SKM-1 (cell line): ENCODE measurements at regions not wholly inside any gene's neighbourhood (a gene's known extent, or its start where the extent isn't known, plus 50 kb on each side); places are given as distances from the start of the nearest gene placed in this dataset.
"Not testable (repeated sequence)": the region's sequence is repeated elsewhere in the genome, so short reads cannot be mapped to it uniquely, and the experiment has no call there.

Experiments used
- DNase-seq: peaks from one replicate; lab custom pipeline; 2025; ENCODE audit not compliant: unreplicated experiment; lab: John Stamatoyannopoulos, UW

DNA sequence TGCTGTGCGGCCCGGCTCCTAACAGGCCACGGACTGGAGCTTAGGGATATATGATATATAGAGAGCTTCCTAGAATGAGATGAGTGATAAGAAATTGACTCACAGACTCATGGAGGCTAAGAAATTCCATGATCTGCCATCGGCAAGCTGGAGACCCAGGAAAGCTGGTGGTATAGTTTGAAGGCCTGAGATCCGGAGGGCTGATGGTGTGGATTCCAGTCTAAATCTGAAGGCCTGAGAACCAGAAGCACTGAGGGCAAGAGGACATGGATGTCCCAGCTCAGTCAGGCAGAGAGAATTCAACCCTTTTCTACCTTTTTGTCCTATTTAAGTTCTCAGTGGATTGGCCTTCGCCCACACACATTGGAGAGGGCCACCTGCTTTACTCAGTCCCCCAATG, 564.8 kb downstream of the TBC1D22A start:
- no peak for DNase-seq

DNA sequence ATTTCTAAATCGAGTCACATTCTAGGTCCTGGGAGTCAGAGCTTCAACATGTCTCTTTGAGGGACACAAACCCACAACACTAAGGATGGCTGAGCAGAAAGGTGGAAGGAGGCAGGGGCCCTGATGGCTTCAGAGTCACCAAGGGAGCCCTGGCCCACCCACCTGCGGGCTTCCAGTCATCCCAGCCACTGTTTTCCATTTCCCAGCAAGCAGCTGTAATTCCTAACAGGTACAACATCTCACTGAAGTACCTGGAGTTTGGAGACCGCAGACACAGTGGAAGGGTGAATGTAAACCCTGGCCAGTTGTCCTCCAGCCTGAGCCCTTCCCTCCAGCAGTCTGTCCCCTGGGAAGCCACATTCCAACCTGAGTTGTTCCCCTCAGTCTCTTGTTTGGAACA, 562.8 kb downstream of the TBC1D22A start:
- no peak for DNase-seq

DNA sequence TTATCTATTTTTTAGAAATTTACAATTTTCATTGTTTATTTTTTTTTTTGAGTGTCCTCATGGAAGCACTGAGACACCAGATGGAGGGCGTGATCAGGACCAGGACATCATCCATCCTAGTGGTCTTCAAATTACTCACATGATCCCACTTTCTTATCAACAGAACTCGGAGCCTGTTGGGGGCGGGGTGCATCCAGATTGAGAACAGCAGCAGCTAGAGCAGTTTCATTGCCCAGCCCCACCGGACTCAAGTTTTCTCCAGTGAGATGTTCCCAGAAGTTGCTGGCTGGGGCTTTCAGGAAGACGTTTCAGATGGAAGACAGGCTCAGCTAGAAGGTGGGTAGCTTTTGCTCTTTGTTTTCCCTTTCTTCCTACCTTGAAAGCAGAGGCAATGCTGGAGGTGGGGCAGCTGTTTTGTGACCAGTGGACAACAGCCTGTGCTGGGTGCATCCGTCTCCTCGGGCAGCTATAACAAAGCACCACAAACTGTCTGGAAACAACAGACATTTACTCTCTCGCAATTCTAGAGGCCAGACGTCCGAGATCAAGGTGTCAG, 562.1 kb downstream of the TBC1D22A start:
- no peak for DNase-seq

DNA sequence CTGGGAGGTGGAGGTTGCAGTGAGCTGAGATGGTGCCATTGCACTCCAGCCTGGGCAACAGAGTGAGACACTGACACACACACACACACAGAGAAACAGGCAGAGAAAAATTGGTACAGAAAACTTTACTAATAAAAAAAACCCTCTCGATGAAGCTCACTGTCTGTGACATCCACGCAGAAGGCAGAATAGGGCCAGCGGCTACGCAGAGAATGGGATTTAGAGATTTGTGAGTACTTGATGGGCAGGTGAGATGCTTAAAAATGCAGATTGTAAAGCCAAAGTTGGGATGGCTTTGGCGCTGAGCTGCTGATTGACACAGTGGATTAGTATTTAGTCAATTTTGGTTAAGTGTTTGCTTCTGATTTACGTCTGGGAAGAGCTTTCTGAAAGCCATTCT, 561.1 kb downstream of the TBC1D22A start:
- no peak for DNase-seq

DNA sequence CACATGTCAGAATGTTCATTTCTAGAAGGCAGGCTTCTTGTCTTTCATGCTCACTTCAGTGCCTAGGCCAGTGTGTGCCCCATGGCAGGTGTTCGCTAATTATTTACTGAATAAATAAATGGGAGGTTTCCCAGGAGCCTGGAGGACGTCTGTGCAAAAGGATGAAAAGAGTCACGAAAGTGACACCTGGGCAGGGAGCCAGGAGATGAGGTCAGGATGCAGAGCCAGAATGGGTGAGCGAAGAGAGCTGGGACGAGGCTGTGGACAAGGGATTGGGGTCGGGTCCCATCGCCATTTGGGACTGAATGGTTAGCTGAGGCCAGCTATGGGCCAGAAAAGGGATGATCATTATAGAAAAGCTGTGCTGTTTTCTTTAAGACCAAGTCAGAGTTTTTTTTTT, 560.4 kb downstream of the TBC1D22A start:
- DNase-seq, result no peak

DNA sequence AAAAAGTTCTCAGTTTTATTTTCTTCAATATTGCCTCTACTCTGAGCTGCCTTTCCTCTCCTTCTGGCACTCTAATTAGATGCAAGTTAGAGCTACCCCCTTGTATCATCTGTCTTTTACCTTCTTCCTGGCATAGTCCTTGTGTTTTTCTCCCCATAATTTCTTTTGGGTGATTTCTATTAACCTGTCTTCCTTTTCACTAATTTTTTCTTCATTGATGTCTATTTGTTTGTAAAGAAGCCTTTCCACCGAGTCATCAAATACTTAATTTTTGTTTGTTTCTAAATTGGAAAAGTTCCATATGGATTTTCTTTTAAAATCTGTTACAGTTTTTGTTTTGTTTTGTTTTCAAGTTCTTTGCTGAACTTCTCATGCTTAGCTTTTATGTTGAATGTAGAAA, 558.1 kb downstream of the TBC1D22A start:
- no peak for DNase-seq

DNA sequence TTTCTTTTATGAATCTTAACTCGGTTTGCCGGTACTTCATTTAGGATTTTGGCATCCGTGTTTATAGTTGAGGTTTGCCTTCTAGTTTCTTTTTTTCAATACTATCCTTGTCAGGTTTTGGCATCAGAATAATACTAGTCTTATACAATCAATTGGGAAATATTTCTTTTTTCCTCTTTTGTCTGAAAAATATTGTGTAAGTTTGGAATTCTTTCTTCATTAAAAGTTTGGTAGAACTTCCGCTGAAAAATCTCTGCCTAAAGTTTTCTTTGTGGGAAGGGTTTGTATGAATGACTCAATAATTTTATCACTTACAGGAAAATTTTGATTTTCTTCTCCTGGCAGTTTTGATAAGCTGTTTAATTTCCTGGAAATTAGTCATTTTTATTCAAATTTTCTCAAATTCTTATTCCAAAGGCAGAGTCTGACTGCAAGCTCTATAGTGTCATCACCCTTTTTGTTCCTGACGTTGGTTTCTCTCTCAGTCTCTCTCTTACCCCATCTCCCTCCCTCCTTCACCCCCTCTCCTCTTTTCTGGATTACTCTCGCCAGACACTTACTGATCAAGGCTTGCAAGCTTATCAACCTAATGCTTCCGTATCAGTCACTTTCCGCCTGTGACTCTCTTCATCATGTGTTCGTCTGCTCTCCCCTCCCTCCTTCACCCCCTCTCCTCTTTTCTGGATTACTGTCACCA, 555.7 kb downstream of the TBC1D22A start:
- DNase-seq, result no peak

DNA sequence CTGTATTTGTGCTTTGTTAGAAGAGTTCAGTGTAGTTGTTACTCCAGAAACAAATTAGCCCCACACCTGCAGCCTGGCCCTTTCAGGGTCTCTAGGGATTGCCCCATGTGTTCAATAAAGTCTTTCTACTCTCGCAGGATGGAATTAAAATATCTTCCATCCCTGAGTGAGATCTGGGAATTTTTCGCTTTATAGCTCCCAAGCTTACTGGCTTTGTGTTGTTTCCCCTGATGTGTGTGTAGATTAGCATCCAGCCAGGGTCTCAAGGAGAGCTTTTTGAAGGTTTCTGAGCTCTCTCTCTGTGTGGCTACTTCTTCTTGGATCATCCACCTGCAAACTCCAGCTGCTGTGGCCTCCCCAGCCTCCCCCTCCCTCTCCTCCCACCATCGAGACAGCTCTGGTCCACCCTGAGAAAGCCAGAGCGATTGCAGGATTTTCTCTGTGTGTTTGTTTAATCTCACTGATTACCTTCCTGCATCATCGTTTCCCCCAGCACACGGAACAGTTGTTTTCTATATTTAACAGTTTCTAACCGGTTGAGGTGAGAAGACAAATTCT, 553.5 kb downstream of the TBC1D22A start:
- no peak for DNase-seq

DNA sequence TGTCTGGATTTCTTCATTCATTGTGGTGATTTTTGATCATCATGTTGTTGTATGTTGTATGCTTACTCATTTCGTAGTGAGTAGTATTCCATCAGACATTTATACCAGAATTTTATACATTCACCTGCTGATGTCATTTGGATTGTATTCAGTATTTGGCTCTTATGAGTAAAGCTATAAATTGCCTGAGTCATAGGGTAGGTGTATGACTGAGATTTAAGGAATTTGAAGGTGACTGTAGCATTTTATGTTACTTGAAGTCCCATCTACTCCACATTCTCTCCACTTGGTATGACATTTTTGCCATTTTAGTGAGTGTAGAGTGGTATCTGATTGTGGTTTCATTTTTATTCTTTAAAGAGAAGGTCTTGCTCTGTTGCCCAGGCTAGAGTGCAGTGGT, 548.2 kb downstream of the TBC1D22A start:
- DNase-seq, result no peak

DNA sequence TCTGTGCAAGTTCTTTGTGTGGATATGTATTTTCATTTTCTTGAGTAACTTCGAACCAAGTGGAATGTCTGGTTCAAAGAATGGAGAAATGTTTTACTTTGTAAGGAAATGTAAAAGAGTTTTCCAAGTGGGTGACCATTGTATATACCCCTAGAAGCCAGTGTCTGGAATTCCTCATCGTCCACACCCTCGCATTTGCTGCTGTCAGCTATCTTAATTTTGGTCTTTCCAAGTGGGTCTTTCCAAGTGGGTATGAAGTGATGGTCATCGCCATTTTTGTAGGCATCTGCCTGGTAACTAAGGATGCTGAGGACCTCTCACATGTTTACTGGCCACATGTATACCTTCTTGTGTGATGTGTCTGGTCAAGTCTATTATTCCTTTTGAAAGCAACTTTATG, 547.5 kb downstream of the TBC1D22A start:
- no peak for DNase-seq

DNA sequence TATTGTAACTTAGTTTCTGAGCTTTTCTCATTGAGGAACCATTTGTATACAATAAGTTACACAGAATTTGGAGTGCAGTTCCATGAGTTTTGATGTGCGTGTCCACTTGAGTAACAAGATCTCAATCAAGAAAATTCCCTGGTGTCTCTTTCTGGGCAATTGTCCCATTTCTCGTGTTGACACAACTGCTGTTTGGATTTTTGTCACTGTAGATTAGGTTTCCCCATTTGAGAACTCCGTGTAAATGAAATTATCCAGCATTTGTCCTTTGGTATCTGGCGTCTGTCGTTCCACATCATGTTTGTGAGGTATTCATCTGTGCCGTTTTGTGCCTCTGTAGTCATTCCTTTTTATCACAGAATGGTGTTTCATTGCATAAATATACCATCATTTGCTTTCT, 547.0 kb downstream of the TBC1D22A start:
- DNase-seq, result no peak

DNA sequence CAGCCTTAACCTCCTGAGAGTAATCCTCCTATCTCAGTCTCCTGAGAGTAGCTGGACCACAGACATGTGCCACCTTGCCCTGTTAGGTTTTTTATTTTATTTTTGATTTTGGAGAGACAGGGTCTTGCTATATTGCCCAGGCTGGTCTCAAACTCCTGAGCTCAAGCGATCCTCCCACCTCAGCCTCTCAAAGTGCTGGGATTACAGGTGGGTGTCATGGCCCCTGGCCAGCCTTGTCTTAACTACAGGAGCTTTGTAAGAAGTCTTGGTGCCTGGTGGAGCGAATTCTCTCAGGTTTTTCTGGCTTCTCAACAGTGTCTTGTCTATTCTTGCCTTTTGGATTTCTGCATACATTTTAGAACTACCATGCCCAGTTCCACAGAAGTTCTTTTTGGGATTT, 546.4 kb downstream of the TBC1D22A start:
- no peak for DNase-seq

DNA sequence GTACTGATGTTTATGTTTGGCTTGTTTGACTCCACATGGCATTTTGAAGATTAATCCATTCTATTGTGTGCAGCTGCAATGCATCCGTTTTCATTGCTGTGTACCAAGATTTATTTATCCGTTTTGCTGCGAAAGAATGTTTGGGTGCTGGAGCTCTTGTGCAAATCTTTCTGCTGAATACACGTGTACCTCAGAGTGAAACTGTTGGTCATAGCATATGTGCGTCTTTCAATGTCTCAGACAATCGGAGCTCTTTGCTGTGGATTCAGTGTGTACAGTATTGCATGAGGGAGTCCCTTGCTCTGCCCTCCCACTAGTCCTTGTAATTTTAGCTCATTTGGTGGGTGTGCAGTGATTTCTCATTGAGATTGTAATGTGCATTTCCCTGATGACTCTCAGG, 545.4 kb downstream of the TBC1D22A start:
- DNase-seq, result no peak

DNA sequence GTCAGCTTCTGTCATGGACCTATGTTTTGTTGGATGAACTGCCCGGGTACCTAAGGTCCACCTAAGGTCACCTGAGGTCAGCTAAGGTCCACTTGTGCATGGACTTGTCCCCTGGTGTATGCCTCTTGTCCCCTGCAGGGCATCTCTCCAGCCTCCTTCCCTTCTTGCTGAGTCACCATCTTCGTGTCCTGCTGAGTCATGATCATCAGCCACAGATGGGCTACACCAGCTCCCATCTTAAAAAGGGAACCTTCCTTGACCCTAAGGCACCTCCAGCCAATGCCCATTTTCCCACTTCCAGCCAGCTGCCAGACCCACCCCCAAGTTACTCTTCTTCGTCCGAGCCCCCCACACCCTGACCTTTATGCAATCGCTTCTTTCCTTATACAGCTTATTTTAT, 544.9 kb downstream of the TBC1D22A start:
- no peak for DNase-seq

DNA sequence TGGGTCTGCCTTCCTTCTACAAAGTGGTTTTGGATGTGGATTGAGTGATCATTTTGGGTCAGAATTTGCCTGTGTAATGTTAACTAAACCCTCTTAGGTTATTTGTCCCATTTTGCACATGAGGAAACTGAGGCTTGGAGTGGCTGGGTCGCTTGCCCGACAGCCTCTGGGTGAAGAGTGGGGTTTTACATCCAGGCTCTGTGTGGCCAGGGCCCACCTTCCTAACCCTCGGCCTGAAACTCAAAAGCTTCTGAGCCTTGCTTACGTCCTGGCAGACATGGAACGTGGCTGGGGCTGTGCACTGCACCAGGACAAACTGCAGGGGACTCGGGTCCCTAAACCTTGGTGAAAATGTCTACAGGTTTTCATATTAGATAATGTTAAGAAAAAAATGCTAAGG, 542.4 kb downstream of the TBC1D22A start:
- DNase-seq, result no peak

DNA sequence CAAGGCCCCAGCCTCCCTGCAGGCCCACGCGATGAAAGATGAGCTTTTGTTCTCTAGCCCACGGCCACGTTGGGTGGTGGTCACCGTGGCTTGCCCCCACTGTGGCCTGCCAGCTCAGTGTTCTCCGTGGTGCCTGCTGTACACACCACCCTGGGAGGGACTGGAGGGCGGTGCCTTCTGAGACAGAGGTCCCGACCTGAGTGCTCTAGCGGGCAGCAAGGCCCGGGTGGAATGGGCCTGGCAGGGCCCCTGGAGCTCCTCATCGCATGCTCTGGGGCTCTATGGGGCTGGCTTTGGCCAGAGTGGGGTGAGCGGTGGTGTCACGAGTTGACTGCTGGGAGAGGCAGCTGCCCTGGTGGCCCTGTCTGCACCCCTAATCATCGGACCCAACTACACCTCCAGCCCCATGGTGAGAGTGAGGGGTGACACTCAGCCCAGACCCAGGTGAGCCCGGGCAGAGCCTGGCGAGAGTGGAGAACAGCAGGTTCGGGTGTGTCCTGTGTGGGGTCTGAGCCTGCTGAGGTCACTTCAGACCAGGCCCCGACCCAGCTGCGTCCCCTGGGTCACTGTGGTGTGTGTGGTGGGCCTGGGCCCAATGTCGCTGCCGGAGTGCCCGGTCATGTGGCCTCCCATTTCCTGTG, 541.9 kb downstream of the TBC1D22A start:
- no peak for DNase-seq

DNA sequence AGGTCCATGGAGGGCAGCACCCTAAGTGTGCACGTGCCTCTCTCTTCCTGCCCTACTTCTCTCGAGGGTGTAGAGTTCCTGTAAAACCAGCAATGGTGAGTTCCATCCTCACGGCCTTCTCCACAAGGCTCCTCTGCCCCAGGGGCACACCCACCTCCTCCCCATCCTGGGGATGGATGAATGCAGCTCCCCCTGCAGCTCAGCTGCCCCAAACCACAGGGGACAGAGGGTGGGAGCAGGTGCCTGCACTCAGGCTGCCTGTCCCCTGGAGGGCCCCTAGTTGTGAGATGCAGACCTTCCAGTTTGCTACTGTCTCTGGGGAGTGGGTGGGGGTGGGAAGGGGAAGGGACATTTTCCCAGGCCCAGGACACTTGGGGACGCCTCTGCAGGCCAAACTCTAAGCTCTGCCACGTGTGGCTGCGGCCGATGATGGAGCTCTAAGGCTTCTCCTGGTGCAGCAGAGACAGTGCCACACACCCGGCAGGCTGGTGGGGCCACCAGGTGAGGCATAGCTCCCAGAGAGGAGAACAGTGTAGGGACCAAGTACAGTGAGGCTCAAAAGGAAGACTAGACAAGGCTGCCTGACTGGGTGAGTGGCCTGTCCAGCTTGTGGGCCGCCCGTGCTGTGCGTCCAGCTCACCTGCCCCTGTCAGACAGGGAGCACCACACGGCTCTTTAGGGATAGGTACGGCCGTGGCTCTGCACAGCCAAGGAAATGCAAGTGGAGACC, 540.9 kb downstream of the TBC1D22A start:
- no peak for DNase-seq

DNA sequence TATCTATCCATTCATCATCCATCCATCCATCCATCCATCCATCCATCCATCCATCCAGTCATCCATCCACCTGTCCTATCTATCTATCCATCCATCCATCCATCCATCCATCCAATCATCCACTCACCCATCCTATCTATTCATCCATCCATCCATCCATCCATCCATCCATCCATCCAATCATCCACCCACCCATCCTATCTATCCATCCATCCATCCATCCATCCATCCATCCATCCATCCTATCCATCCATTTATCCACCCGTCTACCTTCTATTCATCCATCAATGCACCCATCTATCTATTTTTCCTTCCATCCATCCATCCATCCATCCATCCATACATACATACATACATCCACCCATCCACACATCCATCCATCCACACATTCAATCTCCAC, 540.1 kb downstream of the TBC1D22A start:
- not testable (repeated sequence) for DNase-seq

DNA sequence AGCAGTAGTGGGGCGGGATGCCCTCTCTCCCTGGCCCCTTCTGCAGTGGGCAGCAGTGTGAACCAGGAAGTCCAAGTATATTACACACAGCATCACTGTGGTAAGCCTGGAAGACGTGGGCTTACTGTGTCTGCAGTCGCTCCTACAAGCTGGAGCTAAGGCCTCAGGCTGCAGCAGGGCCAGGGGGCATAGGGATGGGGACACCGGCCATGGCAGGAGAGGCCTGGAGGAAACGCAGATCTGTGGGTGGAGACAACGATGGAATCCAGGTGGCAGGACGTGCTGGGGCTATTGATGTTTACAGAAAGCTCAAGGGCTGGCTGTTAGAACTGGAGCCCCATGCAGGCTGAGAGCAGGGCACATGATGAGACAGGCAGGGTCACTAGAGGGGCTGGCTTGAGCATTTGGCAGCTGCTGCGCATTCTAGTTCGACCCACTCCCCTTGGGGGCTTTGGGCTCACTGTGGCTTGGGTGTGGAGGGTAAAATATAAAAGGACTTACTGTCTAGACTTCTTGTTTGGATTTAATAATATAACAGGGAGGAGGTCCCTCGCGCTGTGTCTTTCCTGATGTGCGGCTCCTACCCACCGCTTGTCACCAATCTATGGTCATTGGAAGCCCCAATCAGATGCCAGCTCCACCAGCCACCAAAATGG, 539.5 kb downstream of the TBC1D22A start:
- DNase-seq, result no peak

DNA sequence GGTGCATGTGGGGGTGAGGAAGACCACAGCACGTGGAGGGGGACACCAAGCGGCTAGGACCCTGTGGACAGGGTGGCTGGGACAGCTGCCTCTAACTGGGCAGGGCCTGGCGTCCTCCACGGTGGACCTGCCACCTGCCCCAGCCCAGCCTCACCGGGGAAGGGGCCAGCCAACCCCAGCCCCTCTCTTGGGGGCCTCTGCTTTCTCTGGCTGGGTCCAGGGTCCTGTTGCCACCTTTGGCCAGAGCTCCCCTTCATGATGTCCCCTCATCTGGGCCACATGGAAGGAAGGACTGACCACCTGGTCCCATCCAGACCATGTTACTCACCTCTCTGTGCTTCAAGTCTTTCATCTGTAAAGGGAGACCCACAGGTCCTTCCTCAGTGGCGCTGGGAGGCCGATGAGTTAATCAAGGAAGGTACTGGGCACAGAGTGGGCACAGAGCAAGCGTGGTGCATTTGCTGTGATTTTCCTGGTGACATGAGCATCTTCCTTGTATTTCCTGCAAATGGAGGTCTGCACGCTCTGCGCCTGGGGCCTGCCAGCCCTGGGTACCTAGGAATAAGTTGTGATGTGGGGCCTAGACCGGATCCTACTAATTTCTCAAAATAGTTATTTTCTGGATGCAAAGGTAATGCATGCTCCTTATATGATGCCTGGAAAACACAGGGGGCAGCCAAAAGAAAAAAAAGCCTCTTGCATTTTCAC, 538.4 kb downstream of the TBC1D22A start:
- no peak for DNase-seq
